C4-2B (cell line): ENCODE measurements at regions not wholly inside any gene's neighbourhood (a gene's known extent, or its start where the extent isn't known, plus 50 kb on each side); places are given as distances from the start of the nearest gene placed in this dataset.

ENCODE experiments used
- H3K27ac ChIP-seq: fragments of 450-650 bp; 2 replicates; pipeline ENCODE4 v1.5.1; 2017
- CTCF ChIP-seq: fragments of 450-650 bp; conservative IDR thresholded peaks from 2 replicates; pipeline ENCODE4 v1.5.1; 2017; ENCODE audit warnings: mild to moderate bottlenecking
- ZFX ChIP-seq: fragments of 450-650 bp; IDR thresholded peaks from 2 replicates; pipeline ENCODE4 v1.6.1; 2017

GRCh38 chr15:95368191-95368590 is 962.3 kb upstream of the NR2F2 start:
- TF ChIP-seq ZFX (no peak), CTCF (no peak)
- no peak overlapping the region for H3K27ac ChIP-seq

- no peak overlapping the region for H3K27ac ChIP-seq
- TF ChIP-seq CTCF (no peak), ZFX (no peak)
These were observed 961.5 kb upstream of the NR2F2 start for GRCh38 chr15:95368755-95369601.

- TF ChIP-seq CTCF (no peak), ZFX (no peak)
- H3K27ac ChIP-seq, result no peak overlapping the region
These were observed 960.2 kb upstream of the NR2F2 start for GRCh38 chr15:95370291-95370690.

GRCh38 chr15:95371664-95372063 is 958.8 kb upstream of the NR2F2 start:
- no peak for TF ChIP-seq CTCF
- no peak for TF ChIP-seq ZFX
- H3K27ac ChIP-seq, result no peak overlapping the region

GRCh38 chr15:95375281-95375680 is 955.2 kb upstream of the NR2F2 start:
- no peak overlapping the region for H3K27ac ChIP-seq
- TF ChIP-seq CTCF (no peak), ZFX (no peak)

GRCh38 chr15:95377258-95377852 is 953.1 kb upstream of the NR2F2 start:
- no peak for TF ChIP-seq CTCF
- no peak for TF ChIP-seq ZFX

More at GRCh38 chr15:95377258-95377852, 953.1 kb upstream of the NR2F2 start:
- H3K27ac ChIP-seq, result no peak overlapping the region
